Left renal pelvis (tissue), 4 donors: ENCODE measurements at regions not wholly inside any gene's neighbourhood (a gene's known extent, or its start where the extent isn't known, plus 50 kb on each side); places are given as distances from the start of the nearest gene placed in this dataset.
"Not testable (repeated sequence)": the region's sequence is repeated elsewhere in the genome, so short reads cannot be mapped to it uniquely, and the experiment has no call there.

Experiments used
- DNase-seq, 4 donors: peaks; one replicate each; pipeline ENCODE4 v3.0.0-alpha.2; 2013; ENCODE audit warnings: low read depth in 4 of 4, low spot score in 3 of 4

DNA sequence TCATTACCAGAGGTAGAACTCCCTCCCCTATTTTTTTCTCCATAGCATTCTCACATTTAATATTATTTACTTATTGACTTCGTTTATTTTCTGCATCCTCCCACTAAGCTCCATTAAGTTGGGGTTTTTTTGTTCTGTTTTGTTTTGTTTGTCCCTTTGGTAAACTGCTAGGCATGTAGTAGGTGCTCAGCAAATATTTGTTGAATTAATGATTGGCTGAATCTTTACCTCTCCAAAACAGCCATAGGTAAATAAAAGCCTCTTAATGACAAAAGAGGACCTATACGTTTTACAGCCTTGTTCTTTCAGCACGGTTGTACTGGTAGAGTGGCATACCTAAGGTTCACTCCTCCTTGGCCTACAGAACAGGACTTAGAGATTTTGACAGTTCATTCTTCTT is 52.0 kb downstream of the PRORP start:
- no peak for DNase-seq

DNA sequence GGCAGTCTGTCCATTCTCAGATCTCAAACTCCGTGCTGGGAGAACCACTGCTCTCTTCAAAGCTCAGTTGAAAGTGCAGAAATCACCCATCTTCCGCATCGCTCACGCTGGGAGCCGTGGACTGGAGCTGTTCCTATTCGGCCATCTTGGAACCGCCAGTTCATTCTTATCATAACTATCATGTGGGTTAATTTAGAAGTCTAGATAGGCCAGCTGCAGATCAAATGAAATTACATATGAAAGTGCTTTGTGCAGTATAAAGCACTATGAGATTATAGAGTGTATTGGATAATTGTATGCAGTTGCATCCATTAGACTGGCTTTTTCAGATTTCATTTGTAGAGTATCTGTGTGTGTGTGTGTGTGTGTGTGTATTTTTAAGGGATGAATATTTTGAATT is 57.8 kb downstream of the PRORP start:
- no peak for DNase-seq

DNA sequence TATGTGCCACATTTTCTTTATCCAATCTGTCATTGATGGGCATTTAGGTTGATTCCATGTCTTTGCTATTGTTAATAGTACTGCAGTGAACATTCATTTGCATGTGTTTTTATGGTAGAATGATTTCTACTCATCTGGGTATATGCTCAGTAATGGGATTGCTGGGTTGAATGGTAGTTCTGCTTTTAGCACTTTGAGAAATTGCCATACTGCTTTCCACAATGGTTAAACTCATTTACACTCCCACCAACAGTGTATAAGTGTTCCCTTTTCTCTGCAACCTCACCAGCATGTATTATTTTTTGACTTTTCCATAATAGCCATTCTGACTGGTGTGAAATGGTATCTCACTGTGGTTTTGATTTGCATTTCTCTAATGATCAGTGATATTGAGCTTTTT is 62.5 kb downstream of the PRORP start:
- DNase-seq, result not testable (repeated sequence)

DNA sequence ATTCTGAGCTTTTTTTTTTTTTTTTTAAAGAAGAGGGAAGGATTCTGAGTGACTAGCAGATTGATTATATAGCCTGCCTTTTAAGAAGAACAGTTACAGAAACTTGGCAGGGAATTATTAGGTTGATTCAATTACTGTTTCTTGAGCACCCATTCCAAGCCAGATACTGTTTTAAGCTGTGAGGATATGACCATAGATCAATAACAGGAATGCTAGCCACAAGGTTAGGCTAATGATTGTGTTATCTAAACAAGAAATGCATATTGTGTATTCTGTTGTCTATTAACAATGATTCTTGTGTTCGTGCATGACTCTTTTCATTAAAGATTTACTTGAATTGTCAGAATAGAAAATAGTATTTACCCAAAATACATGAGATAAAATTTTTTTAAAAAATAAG is 67.1 kb downstream of the PRORP start:
- DNase-seq, result no peak

DNA sequence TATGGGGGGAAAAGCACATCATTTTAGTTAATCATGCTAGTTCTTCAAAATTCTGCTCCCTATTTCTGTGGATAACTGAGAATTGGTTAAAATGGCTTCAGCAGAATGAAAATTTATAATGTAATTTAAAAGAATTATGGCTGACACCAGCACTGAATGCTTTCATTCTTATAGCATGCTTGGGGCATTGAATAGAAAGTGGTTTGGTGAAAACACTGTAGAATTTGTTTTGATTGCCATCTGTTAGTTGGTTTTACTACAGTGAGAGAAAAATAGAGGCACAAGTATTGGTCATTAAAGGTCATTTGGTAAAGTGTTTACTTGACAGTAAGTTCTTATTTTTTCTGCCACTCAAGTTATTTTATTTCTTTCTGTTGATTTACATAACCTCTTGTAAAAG is 70.8 kb downstream of the PRORP start:
- DNase-seq, result no peak

DNA sequence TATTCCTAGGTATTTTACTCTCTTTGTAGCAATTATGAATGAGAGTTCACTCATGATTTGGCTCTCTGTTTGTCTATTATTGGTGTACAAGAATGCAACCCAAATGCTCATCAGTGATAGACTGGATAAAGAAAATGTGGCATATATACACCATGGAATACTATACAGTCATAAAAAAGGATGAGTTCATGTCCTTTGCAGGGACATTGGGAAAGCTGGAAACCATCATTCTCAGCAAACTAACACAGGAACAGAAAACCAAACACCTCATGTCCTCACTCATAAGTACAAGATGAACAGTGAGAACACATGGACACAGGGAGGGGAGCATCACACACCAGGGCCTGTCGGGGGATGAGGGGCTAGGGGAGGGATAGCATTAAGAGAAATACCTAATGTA is 71.8 kb downstream of the PRORP start:
- DNase-seq, result not testable (repeated sequence)

DNA sequence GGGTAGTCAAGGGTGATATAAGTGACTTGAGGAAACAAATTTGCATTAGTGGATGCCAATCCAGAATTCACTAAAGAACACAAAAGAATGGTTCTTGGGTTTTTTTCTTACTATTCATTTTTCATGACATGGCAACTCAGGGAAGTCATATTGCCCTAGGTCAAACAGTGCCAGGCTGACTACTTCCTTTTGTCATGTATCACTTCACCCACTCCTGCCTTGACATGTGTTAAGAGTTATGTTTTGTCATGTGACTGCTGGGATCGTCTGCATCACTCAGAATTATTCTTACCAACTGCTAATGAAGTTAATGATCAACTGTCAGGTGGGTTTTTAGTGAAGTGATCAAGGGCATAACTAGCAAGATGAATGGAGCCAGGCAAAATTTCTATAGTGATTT is 74.2 kb downstream of the PRORP start:
- DNase-seq, result no peak

DNA sequence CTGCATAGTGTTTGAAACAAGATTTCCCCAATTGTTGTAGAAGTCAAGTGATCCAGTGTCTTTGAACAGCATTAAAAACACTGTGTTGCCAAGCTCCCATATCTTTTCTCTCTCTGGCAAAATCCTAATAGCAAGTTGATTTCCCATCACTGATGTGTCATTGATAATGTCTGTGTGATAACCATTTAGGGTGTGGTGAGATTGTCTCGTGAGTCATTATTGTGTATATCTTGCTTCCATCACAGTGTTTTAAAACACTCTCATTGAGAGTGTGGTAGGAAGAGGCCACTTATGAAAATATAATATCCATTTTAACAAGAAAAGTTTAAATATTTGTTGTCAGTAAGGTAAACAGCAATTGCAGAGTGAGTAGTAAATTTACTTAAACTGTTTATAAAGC is 74.7 kb downstream of the PRORP start:
- no peak for DNase-seq

DNA sequence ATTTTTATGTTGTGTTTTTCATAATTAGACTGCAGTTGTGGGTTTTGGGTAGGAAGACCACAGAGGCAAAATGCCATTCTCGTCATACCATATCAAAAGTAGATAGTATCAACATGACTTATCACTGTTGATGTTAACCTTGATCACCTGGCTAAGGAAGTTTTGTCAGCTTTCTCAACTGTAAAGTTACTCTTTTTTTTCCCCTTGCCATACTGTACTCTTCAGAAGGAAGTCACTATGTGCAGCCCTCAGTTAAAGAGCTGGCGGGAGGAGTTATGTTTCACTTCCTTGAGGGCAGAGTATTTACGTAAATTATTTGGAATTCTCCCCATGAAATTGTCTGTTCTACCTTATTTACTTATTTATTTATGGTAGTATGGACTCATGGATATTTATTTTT is 78.7 kb downstream of the PRORP start:
- no peak for DNase-seq

DNA sequence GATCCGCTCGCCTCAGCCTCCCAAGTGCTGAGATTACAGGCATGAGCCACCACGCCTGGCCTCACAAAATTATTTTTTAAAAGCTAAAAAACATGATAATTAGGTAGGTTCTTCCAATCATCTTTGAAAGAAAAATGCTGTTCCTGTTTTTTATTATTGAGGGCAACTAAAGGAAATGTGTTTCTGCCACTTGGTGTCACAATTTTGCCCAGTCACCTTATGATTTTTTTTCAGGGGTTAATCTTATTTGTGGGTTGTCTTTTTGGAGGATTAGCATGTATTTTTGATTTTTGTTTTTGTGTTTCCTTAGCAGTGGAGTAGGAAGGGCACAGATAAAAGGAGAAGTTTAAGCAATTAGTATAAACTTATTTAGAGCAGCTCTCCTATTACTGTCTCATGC is 79.8 kb downstream of the PRORP start:
- no peak for DNase-seq

DNA sequence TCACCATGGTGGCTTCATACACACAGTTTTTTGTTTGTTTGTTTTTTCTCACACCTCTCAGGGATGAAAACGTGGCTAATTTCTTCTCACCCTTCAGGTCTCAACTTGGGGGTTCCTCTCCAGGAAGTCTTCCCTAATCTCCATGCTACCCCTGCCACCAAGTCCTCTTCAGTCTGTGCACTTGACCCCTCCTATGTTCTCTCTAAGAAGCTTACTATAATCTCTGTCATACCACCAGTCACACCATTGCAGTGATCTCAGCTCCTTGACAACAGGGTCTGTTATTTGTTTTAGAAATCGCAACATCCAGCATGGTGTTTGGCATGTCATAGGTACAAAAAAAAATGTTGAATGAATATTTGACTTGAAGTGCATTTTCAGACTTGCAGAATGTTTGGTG is 83.4 kb downstream of the PRORP start:
- no peak for DNase-seq

DNA sequence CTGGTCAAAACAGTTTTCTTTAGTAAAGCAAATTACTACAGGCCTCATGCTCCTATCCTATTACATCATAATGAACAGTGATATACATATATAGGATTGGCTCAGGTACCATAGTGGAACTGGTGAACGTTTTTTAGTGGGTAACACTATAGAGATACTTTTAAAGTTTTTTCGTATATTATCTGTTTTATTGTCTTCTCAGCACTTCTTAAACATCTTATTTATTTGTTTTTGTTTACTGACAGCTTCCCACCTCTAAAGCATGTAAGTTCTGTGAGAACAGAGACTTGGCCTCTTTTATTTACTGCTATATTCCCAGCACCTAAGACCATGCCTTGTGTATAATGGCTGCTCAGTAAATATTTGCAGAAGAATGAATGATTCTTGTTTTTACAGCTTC is 81.1 kb upstream of the PSMA6 start:
- no peak for DNase-seq

DNA sequence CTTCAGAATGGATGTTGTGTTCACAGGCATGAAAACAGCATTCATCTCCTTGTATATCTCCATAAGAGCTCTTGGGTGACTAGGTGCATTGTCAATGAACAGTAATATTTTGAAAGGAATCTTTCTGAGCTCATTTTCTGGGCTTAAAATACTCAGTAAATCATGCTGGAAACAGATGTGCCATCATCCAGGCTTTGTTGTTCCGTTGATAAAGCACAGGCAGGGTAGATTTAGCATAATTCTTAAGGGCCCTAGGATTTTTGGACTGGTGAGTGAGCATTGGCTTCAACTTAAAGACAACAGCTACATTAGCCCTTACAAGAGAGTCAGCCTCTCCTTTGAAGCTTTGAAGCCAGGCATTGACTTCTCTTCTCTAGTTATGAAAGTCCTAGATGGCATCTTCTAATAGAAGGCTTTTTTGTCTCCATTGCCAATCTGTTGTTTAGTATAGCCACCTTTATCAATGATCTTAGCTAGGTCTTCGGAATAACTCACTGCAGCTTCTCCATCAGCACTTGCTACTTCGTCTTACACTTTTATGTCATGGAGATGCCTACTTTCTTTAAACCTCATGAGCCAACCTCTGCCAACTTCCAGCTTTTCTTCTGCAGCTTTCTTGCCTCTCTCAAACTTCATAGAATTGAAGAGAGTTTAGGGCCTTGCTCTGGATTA is 79.6 kb upstream of the PSMA6 start:
- DNase-seq, result no peak

DNA sequence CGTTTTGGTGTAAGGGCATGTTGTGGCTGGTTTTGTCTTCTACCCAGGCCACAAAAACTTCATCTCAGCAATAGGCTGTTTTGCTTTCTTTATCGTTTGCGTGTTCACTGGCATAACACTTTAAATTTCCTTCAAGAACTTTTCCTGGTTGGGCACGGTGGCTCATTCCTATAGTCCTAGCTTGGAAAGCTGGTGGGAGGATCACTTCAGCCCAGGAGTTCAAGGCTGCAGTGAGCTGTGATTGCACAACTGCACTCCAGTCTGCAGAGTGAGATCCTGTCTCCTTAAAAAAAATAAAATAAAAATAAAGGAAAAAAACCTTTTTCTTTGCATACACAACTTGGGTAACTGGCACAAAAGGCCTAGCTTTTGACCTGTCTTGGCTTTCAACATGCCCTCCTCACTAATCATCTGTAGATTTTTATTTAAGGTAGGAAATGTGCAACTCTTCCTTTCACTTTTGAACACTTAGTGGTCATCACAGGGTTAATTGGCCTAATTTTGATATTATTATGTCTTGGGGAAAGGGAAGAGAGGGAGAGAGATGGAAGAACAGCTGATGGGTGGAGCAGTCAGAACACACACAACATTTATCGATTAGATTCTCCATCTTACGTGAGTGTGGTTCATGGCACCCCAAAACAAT is 78.9 kb upstream of the PSMA6 start:
- DNase-seq, result no peak

DNA sequence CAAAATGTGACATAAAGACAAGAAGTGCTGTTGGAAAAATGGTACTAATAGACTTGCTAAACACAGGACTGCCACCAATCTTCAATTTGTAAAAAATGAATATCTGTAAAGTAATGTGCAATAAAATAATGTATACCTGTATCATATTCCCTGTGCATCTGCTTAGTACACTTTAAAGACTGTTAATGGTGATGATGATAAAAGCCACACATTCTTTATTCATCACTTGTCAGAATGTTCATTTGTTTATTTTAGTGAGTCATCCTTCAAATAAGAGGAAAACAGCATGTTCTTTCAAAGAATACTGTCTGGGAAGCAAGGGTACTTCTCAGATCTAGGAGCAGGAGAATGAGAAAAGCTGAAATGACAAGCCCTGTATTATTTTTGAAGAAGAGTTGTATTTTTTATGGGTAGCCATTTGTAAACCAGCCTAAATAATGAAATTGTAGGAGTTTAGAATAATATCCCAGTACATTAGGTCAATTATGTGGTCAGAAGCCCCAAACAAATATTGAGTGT is 78.3 kb upstream of the PSMA6 start:
- no peak for DNase-seq

DNA sequence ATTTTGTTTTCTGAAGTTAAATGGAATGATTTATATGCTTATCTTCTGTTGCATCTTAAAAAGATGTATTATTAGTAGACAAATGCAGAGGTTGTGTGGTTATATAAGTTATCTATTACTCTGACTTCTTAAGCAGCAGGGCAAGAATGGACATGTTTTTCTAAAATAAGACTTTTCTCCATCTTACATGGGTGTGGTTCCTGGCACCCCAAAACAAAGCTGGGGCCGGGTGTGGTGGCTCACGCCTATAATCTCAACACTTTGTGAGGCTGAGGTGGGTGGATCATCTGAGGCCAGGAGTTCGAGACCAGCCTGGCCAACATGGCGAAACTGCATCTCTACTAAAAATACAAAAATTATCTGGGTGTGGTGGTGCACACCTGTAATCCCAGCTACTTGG is 77.8 kb upstream of the PSMA6 start:
- not testable (repeated sequence) for DNase-seq

DNA sequence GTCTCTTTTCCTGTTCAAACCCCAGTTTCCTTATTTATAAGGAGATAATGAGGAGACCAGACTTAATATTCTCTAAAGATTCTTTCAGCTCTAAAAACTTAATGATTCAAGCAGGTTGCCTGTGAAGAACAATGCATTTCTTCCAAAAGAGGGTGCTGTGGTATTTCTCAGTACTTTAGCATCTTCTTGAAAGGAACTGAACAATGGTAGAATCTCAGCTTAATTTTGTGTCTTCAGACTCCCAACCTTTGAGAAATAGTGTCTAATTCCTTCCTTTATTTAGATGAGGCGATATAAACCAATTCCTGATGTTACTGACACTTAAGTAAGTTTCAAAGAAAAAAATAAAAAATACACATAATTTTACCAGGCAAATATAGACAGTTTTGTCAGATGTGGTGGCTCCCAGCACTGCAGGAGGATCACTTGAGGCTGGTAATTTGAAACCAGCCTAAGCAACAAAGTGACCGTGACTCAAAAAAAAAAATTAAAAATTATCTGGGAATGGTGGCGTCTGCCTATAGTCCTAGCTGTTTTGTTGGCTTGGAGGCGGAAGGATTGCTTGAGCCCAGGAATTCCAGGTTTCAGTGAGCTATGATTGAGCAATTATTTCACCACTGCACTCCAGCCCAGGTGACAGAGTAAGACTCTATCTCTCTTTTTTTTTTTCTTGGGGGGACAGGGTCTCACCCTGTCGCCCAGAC is 76.9 kb upstream of the PSMA6 start:
- peak in 3 of 4 donors; percentile 24 to 32 (median 26) for DNase-seq

DNA sequence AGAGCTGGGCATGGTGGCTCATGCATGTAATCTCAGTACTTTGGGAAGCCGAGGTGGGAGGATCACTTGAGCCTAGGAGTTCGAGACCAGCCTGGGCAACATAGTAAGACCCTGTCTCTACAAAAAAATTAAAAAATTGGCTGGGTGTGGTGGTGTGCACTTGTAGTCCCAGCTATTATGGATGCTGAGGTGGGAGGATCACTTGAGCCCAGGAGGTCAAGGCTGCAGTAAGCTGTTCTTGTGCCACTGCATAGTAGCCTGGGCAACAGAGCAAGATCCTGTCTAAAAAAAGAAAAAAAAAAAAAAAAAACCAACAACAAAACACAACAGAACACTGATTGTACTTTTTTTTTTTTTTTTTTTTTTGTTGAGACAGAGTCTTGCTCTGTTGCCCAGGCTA is 74.0 kb upstream of the PSMA6 start:
- not testable (repeated sequence) for DNase-seq

DNA sequence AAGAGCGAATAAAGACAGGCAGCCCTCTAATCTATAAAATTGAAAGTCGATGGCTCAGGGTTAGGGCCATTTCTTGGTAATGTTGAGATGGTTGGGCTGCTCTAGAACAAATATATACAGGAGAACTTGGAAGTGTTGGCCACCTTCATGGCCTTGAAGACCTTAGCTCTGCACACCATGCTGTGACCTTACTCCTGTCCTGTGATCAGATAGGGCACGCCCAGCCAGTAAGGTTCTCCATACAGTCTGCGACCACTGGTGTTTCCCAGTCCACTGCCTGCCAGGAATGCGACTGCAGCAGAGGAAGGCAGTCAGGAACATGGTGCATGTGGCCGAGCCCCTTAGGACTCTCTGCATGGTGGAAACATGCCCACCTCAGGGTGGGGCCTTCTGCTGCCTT is 73.2 kb upstream of the PSMA6 start:
- DNase-seq, result no peak

DNA sequence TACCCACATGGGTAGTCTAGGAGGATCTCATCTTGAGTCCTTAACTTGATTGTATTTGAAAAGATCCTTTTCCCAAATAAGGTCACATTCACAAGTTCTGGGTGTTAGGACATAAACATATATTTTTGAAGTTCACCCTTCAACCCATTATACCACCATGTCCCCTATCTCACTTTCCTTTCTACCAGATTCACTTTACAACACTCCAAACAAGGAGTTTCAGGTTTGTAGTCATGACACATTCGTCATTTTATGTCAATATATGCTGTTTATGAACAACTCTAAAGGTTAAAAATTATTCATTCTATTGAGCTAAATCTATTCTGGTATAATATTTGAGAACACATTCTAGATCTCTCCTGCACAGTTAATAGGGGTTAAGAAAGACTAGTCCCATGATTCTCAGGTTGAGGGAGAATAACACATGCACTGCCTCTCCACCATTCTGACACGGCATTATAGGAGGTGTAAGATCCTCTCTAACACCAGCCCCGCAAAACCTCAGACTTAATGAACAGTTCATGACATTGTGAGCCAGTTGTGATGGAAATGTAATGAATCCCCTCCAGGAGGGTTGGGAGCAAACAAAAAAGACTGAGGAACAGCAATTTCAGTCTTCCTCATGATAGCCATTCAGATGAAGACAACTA is 72.0 kb upstream of the PSMA6 start:
- no peak for DNase-seq

DNA sequence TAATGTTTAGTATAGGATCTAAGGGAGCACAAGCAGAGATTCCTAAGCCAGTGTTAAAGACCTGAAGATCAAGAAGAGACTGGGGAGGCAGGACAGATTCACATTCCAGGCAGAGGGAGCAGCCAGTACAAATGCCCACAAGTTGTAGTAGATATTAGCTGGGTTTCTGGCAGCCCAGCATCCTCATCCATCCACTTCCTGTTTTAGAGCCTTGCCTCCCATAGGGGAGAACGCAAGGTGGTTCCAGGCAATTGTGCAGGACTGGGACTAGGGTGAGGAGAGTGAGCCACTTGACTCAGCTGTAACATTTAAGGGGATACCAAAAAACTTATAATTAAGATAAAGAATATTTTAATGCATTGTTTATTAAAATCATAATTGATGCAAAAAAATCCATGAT is 71.3 kb upstream of the PSMA6 start:
- DNase-seq, result no peak
